ENCODE measurements at regions not wholly inside any gene's neighbourhood (a gene's known extent, or its start where the extent isn't known, plus 50 kb on each side); places are given as distances from the start of the nearest gene placed in this dataset.
A peak's percentile ranks its signal among the peaks of the same experiment; 100 is the strongest.

- no peaks in the 10 kb centered on the region for H4K20me1 ChIP-seq (ENCODE audit: control insufficient read depth, insufficient read depth)
- RAD21 ChIA-PET (ENCODE audit: unreplicated experiment), result no interaction called here
- H3K9me3 ChIP-seq (replicated peaks; ENCODE audit: control insufficient read depth, insufficient read depth, low read length), result no peaks in the 10 kb centered on the region
- H3K79me2 ChIP-seq (ENCODE audit: control insufficient read depth, insufficient read depth, low read length), result no peaks in the 10 kb centered on the region
- peaks cover 7% of the 10 kb centered on the region for H3K4me1 ChIP-seq (ENCODE audit: control insufficient read depth, insufficient read depth, low read length)
- DNase-seq (ENCODE audit: low read depth, low spot score) (no peak), FAIRE-seq (no peak), ATAC-seq (no peak)
- no peak overlapping the region for H3K27ac ChIP-seq (ENCODE audit: control insufficient read depth, insufficient read depth)
- no peak overlapping the region for H2AFZ ChIP-seq (ENCODE audit: control insufficient read depth, low read depth, low read length)
- no peaks in the 10 kb centered on the region for H3K36me3 ChIP-seq (ENCODE audit: control insufficient read depth in 2 of 2, insufficient read depth in 2 of 2, low read length in 1 of 2)
- intact Hi-C loops (cut with micrococcal nuclease; ENCODE audit: unreplicated experiment) (no loop called here), in situ Hi-C loops (cut with MboI) (no loop called here)
- no peaks in the 10 kb centered on the region; a peak in 1 of 4 replicates for H3K27me3 ChIP-seq (replicated peaks in 1 of 2; ENCODE audit: control insufficient read depth in 2 of 2, insufficient read depth in 2 of 2, low read length in 1 of 2)
- 79% methylated on average over 4 of the region's 4 CpGs for WGBS (ENCODE audit: insufficient coverage, insufficient replicate concordance, low lambda C conversion rate, missing lambda C conversion rate)
- no peak overlapping the region for H3K4me3 ChIP-seq
- no peak for TF ChIP-seq USF2 (IDR thresholded peaks at IDR 0.05; ENCODE audit: borderline replicate concordance, low read depth, low read length)
- TF ChIP-seq NRF1 (conservative IDR thresholded peaks at IDR 0.05; ENCODE audit: low read depth, low read length), result no peak
- TF ChIP-seq MYB (IDR thresholded peaks at IDR 0.05; ENCODE audit: borderline replicate concordance, low read depth, low read length), result no peak
- TF ChIP-seq CBFB (IDR thresholded peaks at IDR 0.05; ENCODE audit: low read depth), result no peak
- no peak for TF ChIP-seq KLF5 (IDR thresholded peaks at IDR 0.05; ENCODE audit: partially characterized antibody)
- H3K9ac ChIP-seq (ENCODE audit: control insufficient read depth, insufficient read depth, low read length), result no peak overlapping the region
- CTCF ChIA-PET, result no interaction called here
- BruUV-seq (replicated peaks), result no TSS peak
- SMC1A ChIA-PET (ENCODE audit: uncharacterized antibody, unreplicated experiment), result no interaction called here
- POLR2A ChIA-PET, result no interaction called here
- H3K4me2 ChIP-seq (ENCODE audit: control insufficient read depth, insufficient read depth), result no peak overlapping the region
Observed at GRCh38 chr5:159417170-159417569, 86.9 kb upstream of the IL12B start.

- ChIA-PET SMC1A (ENCODE audit: uncharacterized antibody, unreplicated experiment) (interaction anchor here (1.0 to 2.2 kb wide), 4 partner anchors 8 to 36 kb away, joined by 3 to 9 read pairs (median 4); no protein-coding TSS in a partner anchor), POLR2A (no interaction called here), CTCF (interaction anchor here (1.2 to 9.8 kb wide), 3 partner anchors 9 to 86 kb away, joined by 3 to 68 read pairs (median 3); no protein-coding TSS in a partner anchor), RAD21 (ENCODE audit: unreplicated experiment) (interaction anchor here (2.6 kb wide), 1 partner anchor 10 kb away, joined by 6 read pairs; no protein-coding TSS in a partner anchor)
- no peaks in the 10 kb centered on the region for H4K20me1 ChIP-seq (ENCODE audit: control insufficient read depth, insufficient read depth)
- 55% methylated on average over 5 of the region's 5 CpGs for WGBS (ENCODE audit: insufficient coverage, insufficient replicate concordance, low lambda C conversion rate, missing lambda C conversion rate)
- H3K36me3 ChIP-seq (ENCODE audit: control insufficient read depth in 2 of 2, insufficient read depth in 2 of 2, low read length in 1 of 2), result no peaks in the 10 kb centered on the region
- intact Hi-C loops (cut with micrococcal nuclease; ENCODE audit: unreplicated experiment) (no loop called here), in situ Hi-C loops (cut with MboI) (no loop called here)
- TF ChIP-seq CTCF (IDR thresholded peaks at IDR 0.05 in 2 of 3, conservative IDR thresholded peaks at IDR 0.05 in 1 of 3; ENCODE audit: control insufficient read depth in 2 of 3, extremely low read depth in 1 of 3, insufficient read depth in 1 of 3, low read depth in 3 of 3, low read length in 3 of 3) (peak in 1 of 3 experiments; percentile 1; a peak in 1 of 6 replicates), ATF3 (IDR thresholded peaks at IDR 0.05; ENCODE audit: borderline replicate concordance, extremely low read depth, low read depth, low read length) (no peak)
- H2AFZ ChIP-seq (ENCODE audit: control insufficient read depth, low read depth, low read length), result no peak overlapping the region
- H3K79me2 ChIP-seq (ENCODE audit: control insufficient read depth, insufficient read depth, low read length), result no peaks in the 10 kb centered on the region
- H3K27me3 ChIP-seq (replicated peaks in 1 of 2; ENCODE audit: control insufficient read depth in 2 of 2, insufficient read depth in 2 of 2, low read length in 1 of 2), result no peaks in the 10 kb centered on the region; a peak in 1 of 4 replicates
- peaks cover 7% of the 10 kb centered on the region for H3K4me1 ChIP-seq (ENCODE audit: control insufficient read depth, insufficient read depth, low read length)
- no peak overlapping the region for H3K4me3 ChIP-seq
- BruUV-seq (replicated peaks), result no TSS peak
- no peaks in the 10 kb centered on the region; the same call in 2 of the 3 replicates for H3K9me3 ChIP-seq (replicated peaks; ENCODE audit: control insufficient read depth, insufficient read depth, low read length)
- peak; percentile 40; the same call in 2 of the 3 replicates for ATAC-seq
- H3K4me2 ChIP-seq (ENCODE audit: control insufficient read depth, insufficient read depth), result no peak overlapping the region
- DNase-seq (ENCODE audit: low read depth, low spot score), result no peak
- no peak for FAIRE-seq
- no peak overlapping the region for H3K27ac ChIP-seq (ENCODE audit: control insufficient read depth, insufficient read depth)
- no peak overlapping the region for H3K9ac ChIP-seq (ENCODE audit: control insufficient read depth, insufficient read depth, low read length)
Observed at GRCh38 chr5:159419576-159419975, 89.3 kb upstream of the IL12B start.

All from GM12878 (cell line).